Left kidney (tissue), 1 donor: ENCODE measurements at regions not wholly inside any gene's neighbourhood (a gene's known extent, or its start where the extent isn't known, plus 50 kb on each side); places are given as distances from the start of the nearest gene placed in this dataset.
"Not testable (repeated sequence)": the region's sequence is repeated elsewhere in the genome, so short reads cannot be mapped to it uniquely, and the experiment has no call there.

Experiments used
- DNase-seq: peaks from one replicate; pipeline ENCODE4 v3.0.0-alpha.2; 2013

GRCh38 chr22:22946131-22946530 lies 58.5 kb downstream of the IGLL5 start:
- no peak for DNase-seq

DNA sequence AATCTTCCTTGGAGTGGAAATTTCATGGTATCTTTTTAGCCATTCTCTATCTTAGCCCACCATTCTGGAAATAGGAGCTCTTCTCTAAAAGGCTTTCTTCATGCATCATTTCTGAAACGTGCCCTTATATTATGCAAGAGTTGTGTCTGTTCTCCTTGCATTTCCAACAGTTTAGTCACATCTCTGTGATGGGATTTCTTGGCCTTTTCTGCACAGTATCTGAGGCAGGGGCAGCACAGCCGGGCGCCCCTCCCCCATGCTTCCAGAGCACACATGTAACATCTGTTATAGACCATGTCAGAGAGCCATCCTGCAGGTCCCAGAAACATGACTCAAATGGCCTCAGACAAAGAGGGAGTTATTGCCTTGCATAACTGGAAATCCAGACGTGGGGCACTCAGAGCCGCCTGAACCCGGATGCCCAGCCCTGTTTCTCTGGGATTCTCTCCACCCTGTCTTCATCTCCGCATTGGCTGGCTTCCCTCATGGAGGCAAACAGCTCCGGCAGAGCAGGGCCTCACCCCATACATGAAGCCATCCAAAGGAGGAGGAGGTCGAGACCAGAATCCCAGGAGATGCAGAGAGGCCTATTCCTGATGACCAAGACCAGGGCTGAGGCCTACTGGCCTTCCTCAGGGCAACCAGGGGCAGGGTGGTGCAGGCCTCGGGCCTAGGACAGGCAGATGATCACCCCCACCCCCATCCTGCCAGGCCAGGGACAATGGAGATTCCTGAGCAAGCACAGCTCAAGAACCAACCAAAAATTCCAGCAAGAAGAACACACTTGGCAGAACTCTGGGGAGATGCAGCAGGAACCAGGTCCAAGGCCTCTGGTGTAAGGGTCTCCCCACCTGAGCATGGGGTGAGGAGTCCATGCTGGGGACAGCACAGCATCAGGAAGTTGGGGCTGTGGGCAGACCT lies 61.3 kb downstream of the IGLL5 start:
- DNase-seq: no peak

DNA sequence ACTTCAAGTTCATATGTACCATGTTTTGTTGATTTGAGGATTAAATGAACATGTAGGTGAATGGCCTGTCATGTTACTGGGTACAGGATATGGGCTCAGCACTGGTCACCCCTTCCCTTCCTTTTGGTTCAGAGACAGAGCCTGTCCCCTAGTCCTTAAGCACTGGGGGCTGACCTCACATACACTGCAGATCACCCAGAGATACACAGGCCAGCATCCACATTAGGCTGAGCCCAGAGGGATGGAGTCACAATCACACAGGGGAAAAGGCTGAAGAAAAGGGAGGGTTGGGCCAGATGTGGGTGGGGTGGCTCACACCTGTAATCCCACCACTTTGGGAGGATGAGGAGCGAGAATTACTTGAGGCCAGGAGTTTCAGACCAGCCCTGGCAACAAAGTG lies 62.3 kb downstream of the IGLL5 start:
- DNase-seq: no peak

DNA sequence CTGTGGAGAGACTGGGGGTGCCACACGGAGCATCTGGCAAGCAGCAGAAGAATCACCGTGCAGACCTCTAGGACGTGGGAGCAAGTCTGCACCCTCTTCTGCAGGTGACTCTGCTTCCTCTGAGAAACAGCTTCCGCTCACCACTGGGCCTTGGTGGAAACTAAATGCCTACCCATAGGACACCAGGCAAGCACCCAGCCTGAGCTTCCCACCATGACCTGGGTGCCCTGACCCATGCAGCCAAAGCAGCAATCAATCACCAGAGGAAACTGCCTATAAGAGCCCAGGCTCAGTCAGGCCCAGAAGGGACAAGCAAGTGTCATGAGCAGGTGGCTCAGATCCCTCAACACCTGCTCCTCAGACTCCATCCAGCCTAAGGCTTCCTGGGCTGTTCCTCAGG lies 63.4 kb downstream of the IGLL5 start:
- no peak for DNase-seq

DNA sequence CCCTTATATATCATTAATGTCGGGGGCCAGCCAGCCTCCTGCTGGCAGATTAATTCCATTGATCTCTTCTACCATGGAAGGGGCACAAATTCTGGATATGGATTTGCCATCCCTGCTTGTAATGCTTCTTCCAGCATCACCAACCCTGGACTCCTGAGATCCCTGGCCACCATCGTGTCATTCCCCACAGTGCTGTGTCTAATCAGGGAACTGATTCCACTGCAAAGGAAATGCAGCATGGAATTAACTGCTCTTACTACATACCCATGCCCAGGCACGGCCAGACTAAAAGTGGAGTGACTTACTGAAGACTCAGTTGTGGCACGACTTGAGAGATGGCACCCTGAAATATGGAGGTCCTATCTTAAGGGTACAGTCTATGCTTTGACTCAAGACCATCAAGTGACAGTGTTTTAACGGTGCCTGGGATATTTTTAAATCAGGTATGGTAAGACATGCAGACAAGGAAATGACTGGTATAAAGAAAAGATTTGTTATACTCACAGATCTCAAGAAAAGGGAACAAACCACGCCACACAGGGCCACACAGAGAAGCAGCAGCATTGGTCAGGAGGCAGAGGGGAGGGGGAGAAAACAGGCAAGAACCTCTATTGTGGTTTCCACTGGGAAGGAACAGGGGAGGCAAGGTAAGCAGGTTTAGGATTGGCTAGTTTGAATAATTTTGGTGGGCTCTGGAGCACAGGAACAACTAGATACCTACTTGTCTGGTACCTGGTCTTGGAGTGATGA lies 65.1 kb downstream of the IGLL5 start:
- DNase-seq: no peak

DNA sequence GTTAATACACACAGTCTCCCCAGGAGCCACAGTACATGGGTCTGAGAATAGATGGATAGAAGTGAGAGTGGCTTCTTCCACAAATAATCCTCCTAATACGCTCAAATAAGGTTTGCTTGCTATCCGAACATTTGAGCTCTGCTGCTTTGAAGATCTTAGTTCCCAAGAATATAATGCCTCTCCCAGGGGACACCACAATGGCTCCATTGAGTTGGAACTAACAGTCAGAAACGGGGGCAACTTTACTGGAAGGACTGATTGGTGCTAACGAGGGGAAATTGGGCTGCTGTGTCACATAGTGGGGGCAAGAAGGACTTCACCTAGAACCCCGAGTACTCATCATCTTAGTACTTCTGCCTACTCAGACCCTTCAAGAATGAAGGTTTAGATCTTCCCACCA lies 66.2 kb downstream of the IGLL5 start:
- DNase-seq: no peak

- DNase-seq: no peak
Observed at GRCh38 chr22:22954656-22955055, 67.0 kb downstream of the IGLL5 start.

GRCh38 chr22:22955276-22955798 lies 67.7 kb downstream of the IGLL5 start:
- no peak for DNase-seq

DNA sequence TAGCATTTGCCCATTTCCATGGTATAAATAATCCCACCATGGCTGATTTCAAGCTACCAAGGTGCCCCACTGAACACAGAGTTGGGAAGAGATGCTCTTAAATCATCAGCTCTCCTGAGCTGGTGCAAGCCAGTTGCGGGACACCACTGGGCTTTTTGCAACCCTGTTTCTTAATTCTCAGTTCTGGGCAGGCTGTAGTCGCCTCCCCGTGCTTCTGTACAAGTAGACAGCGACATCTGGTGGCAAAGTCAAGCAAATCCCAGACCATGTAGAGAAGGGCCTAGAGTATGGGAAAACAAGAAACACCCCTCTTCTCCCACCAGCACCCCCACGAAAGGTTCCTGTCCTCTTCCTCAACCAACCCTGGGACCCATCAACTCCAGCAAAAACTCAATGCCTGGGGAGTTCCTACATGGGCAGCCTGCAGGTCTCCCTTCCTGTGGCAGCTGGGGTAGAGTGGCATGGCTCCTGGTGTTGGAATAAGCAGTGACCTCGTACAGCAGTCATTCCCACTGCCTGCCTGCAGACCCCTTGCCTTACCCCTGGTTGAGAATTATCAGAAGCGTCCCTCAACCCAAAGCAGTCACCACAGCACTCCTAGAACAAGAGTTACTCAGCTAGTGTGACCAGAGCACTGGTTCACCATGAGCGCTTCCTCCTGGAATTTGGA lies 68.4 kb downstream of the IGLL5 start:
- DNase-seq: peak; percentile 65

DNA sequence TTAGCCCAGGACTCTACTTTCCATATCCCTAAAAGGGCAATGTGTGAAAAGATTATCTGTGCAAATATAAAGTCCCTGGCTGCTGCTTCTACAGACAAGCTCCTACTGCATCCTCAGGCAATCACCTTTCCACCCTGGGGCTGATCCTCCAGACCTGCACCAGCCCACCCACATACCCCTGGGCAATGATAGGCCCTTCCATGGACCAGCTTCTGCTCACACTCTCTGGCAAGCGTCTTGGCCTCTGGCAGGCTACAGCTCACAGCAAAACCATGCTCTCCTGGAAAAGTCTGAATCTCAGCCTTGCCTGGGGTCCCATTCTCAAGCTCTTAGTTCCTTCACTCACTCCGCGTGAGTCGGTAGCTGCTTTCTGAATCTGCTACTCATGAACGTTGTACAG lies 69.5 kb downstream of the IGLL5 start:
- DNase-seq: no peak

GRCh38 chr22:22958621-22959020 lies 71.0 kb downstream of the IGLL5 start:
- no peak for DNase-seq

DNA sequence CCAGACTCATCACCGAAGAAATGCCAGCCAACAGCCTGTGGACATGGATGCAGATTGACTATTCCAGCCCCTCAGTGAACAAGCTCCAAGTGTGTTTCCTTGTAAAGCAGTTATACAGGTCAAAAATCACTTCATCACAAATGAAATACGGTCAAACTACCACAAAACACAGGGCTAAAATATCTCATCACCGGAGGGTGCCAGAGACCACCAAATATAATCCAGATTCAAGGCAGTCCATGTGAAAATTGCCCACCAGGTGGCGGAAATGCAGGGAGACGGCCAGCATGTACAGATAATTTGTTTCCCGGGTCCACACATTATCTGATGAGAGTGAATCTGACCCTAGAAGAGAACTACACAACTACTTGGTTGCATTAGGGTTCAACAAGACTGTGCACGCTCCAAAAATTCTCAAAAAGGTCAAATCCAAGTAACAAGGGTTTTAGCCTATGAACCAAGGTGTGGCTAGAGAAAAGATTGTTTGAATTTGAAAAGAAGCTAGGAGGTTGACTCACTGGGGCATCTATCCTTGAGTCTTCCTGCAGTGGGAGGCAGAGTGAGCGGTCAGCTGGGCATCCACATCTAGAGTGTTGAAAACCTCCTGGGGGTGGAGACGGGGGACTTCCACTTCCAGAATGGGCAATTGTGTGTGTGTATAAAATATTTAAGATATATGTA lies 71.7 kb downstream of the IGLL5 start:
- DNase-seq: peak; percentile 87

DNA sequence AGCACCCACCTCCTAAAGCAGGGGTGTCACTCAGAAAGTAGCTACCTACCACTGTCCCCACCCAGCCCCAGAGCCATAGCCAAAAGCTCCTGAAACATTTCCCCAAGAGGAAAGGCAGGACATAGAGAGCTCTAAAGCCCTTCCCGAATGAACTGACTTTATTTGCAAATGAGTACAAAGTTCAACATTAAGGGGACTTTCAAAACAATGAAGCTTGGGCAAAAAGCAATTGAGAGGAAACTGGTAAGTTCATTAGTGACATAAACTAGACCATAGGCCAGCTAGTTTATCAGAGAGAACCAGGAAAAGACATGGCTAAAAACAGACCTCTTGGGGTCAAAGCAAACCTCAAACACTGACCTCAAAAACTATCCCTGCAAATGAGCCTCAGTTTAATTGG lies 72.7 kb downstream of the IGLL5 start:
- no peak for DNase-seq

DNA sequence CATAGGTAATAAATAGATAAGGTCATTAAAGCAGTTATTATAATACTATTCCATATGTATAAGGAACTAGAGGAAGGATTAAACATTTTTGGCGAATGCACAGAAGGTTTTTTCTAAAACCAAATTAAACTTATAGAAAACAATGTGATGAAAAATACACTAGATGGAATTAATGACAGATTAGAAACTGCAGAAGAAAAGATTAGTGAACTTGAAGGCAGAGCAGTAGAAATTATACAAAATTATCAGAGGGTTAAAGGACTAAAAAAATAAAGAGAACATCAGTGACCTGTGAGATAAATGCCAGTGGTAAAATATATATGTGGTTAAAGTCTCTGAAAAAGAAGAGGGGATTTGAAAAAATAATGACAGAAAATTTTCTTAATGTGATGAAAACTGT lies 74.0 kb downstream of the IGLL5 start:
- no peak for DNase-seq

- no peak for DNase-seq
Observed at GRCh38 chr22:22968366-22968765, 80.8 kb downstream of the IGLL5 start.

- not testable (repeated sequence) for DNase-seq
Observed at GRCh38 chr22:22972605-22973004, 85.0 kb downstream of the IGLL5 start.

DNA sequence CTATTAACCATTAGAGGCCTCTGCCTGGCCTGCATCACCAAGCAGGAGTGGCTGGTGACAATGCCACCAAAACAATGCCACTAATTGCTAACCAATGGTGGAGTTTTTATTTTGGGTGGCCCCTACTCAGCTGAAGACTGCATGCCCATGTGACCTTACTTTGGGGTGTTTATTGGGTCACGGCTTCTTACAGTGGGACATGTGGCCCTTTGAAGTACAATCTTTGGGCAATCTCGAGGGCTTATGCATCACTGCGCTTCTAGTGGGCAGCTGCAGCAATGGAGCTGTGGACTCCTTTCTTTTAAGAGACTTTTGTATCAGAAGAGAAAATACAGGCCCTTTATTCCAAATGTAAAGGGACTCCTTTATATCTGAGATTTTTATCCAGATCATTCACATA lies 85.7 kb downstream of the IGLL5 start:
- DNase-seq: no peak

- no peak for DNase-seq
Observed at GRCh38 chr22:22974156-22974555, 86.5 kb downstream of the IGLL5 start.

DNA sequence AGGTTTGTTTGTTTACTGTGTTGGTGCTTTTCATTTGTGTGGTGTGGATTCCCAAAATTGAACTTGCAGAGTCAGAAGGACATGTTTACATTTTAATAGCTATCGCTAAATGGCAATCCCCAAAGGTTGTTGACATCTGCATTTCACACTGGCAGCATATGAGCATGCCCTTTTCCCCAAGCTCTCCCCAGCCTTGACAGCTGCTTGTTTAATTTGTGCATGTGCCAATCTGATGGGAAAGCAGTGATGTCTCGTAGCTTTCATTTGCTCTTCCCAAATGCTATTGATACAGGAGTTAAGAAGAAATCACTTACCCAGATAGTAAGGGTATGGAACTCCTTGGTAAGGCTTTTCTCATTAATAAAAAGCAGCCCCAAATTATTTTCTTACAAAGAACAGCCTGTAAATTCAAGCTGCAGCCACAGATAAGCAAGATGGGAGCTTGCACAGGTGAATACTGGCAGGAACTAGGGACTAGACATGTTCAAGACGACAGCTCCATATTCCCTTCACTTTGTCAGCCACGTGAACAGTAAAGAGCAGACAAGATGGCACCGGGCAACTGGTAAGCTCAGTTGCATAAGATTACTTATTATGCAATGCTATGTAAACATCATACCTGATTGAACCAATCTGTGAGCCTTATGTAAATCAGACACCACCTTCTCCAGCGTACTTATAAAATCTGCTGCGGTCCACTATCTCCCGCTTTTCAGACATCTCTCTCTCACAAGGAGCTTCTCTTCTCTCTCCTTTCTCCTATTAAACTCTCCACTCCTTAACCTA lies 87.4 kb downstream of the IGLL5 start:
- no peak for DNase-seq

DNA sequence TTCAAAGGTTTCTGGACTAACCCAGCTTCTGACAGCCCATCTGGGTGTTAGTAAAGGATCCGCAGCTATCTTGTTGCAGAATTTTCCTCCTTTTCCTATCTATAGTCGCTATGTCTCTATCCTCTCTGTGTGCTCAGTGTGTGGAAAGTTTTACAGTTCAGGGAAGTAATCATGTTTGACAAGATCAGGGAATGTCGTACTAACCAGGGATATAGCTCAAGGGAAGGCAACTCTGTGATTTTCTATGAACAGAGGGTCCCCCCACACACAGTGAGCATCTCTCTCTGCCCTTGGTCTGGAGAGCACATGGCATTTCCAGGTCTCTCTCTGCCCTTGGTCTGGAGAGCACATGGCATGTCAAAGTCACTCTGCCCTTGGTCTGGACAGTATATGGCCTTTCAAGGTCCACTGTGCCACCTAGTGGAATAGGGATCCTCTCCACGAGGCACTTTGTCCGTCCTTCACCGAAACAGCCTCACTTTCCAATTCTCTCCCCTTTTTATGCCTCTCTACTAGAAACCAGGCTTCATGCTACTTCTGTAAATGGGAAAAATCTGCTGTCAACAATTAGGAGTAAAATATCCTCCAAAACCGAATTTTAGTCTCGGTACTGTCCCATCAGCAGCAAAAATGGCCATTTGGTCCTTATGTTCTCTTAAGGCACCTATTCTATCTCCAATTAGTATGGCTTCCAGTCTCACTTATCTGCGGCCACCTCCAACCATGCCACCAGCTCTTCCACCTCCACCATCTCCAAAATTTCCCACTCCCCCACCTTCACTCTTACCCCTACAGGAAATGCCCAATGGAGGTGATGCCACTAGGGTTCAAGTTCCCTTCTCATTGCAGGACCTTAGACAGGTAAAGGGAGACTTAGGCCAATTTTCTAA lies 88.7 kb downstream of the IGLL5 start:
- no peak for DNase-seq
